ENCODE measurements at regions not wholly inside any gene's neighbourhood (a gene's known extent, or its start where the extent isn't known, plus 50 kb on each side); places are given as distances from the start of the nearest gene placed in this dataset.

GRCh38 chr18:22355598-22355997 lies 62.1 kb downstream of the CTAGE1 start:
- no peak for DNase-seq

- DNase-seq = no peak
These were observed 62.6 kb downstream of the CTAGE1 start for GRCh38 chr18:22355069-22355468.

GRCh38 chr18:22349966-22350365 lies 67.7 kb downstream of the CTAGE1 start:
- no peak for DNase-seq

GRCh38 chr18:22349317-22349898 lies 68.3 kb downstream of the CTAGE1 start:
- no peak for DNase-seq

- DNase-seq = no peak
These were observed 69.0 kb downstream of the CTAGE1 start for GRCh38 chr18:22348521-22349316.

GRCh38 chr18:22347606-22348511 lies 69.9 kb downstream of the CTAGE1 start:
- DNase-seq = no peak

- no peak for DNase-seq
These were observed 70.6 kb downstream of the CTAGE1 start for GRCh38 chr18:22346953-22347605.

GRCh38 chr18:22346401-22346952 lies 71.2 kb downstream of the CTAGE1 start:
- DNase-seq = no peak

GRCh38 chr18:22345718-22346117 lies 72.0 kb downstream of the CTAGE1 start:
- no peak for DNase-seq

- DNase-seq = no peak
These were observed 72.6 kb downstream of the CTAGE1 start for GRCh38 chr18:22344908-22345670.

- no peak for DNase-seq
These were observed 73.3 kb downstream of the CTAGE1 start for GRCh38 chr18:22344445-22344844.

GRCh38 chr18:22343613-22344012 lies 74.1 kb downstream of the CTAGE1 start:
- no peak for DNase-seq

- DNase-seq = no peak
These were observed 75.1 kb downstream of the CTAGE1 start for GRCh38 chr18:22342625-22343024.

GRCh38 chr18:22340331-22340730 lies 77.4 kb downstream of the CTAGE1 start:
- no peak for DNase-seq

GRCh38 chr18:22339913-22340312 lies 77.8 kb downstream of the CTAGE1 start:
- no peak for DNase-seq

GRCh38 chr18:22337833-22338232 lies 79.9 kb downstream of the CTAGE1 start:
- DNase-seq = no peak

- no peak for DNase-seq
These were observed 80.4 kb downstream of the CTAGE1 start for GRCh38 chr18:22337306-22337705.

GRCh38 chr18:22336406-22336805 lies 81.3 kb downstream of the CTAGE1 start:
- DNase-seq = no peak

- DNase-seq = no peak
These were observed 82.0 kb downstream of the CTAGE1 start for GRCh38 chr18:22335731-22336198.

GRCh38 chr18:22334567-22334966 lies 83.1 kb downstream of the CTAGE1 start:
- no peak for DNase-seq

GRCh38 chr18:22332590-22332989 lies 85.1 kb downstream of the CTAGE1 start:
- DNase-seq = no peak

GRCh38 chr18:22330508-22330907 lies 87.2 kb downstream of the CTAGE1 start:
- no peak for DNase-seq

Data from NCI-H748 treated with DMSO at 0.1 percent for 48 hours (cell line).